ENCODE measurements at regions not wholly inside any gene's neighbourhood (a gene's known extent, or its start where the extent isn't known, plus 50 kb on each side); places are given as distances from the start of the nearest gene placed in this dataset.

GRCh38 chr6:139597771-139598755 is 223.6 kb upstream of the CITED2 start:
- no peak for TF ChIP-seq CTCF (IDR thresholded peaks at IDR 0.05)
- no peak for TF ChIP-seq EZH2 (IDR thresholded peaks at IDR 0.05)
- TF ChIP-seq EZH2phosphoT487 (IDR thresholded peaks at IDR 0.05): no peak
